HEK293T (cell line): ENCODE measurements at regions not wholly inside any gene's neighbourhood (a gene's known extent, or its start where the extent isn't known, plus 50 kb on each side); places are given as distances from the start of the nearest gene placed in this dataset.

Experiments
- ARNT ChIP-seq: fragments of 450-650 bp; IDR thresholded peaks from 2 replicates; pipeline ENCODE4 v1.6.1; 2017; ENCODE audit warnings: mild to moderate bottlenecking
- ELF4 ChIP-seq: fragments of 450-650 bp; IDR thresholded peaks from 2 replicates; pipeline ENCODE4 v1.6.1; 2017; ENCODE audit warnings: antibody characterized with exemption
- TARDBP ChIP-seq: fragments of 450-650 bp; IDR thresholded peaks from 2 replicates; pipeline ENCODE4 v1.6.1; 2016

- TF ChIP-seq TARDBP (no peak), ELF4 (no peak), ARNT (no peak)
Observed at GRCh38 chr5:167011196-167011595, 1280.2 kb upstream of the WWC1 start.
